ENCODE measurements at regions not wholly inside any gene's neighbourhood (a gene's known extent, or its start where the extent isn't known, plus 50 kb on each side); places are given as distances from the start of the nearest gene placed in this dataset.

DNA sequence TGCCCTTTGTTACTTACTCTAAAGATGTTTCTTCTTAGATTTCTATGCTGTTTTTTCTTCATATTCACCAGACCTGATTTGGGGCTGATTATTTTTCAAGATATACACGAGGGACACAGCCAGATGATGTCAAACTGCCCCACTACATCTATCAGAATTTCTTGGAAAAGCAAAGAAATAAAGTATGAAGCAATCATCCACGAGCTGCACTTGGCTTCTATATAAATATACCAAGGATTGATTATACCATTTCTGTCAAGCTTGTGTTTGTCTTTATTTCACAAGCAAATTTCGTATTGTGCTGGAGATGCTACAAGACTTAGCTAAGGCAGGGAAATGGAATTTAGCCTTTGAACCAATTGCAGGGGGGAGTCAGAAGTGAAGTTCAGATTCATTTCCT, 715.1 kb upstream of the NR2F2 start:
- no peak for TF ChIP-seq ZNF274 (IDR thresholded peaks at IDR 0.05; ENCODE audit: low read depth, low read length)
- no peak for TF ChIP-seq YY1 (IDR thresholded peaks at IDR 0.05; ENCODE audit: insufficient read depth, insufficient read length)
